ENCODE measurements at regions not wholly inside any gene's neighbourhood (a gene's known extent, or its start where the extent isn't known, plus 50 kb on each side); places are given as distances from the start of the nearest gene placed in this dataset.
"Not testable (repeated sequence)": the region's sequence is repeated elsewhere in the genome, so short reads cannot be mapped to it uniquely, and the experiment has no call there.

GRCh38 chrX:3495836-3496769, 149.7 kb upstream of the MXRA5 start:
- H3K9me3 ChIP-seq (ENCODE audit: insufficient read depth in 2 of 2, low read depth in 1 of 2, low read length in 1 of 2); H3K79me2 ChIP-seq (ENCODE audit: control insufficient read depth in 1 of 2, insufficient read depth in 2 of 2, low read length in 2 of 2); H3K14ac ChIP-seq (ENCODE audit: insufficient read length); H3K27ac ChIP-seq (ENCODE audit: low read depth, low read length); H2BK5ac ChIP-seq (ENCODE audit: low read depth, low read length); H3K36me3 ChIP-seq (ENCODE audit: control insufficient read depth in 2 of 4, insufficient read depth in 4 of 4, low read length in 3 of 4); H2BK20ac ChIP-seq (ENCODE audit: low read length); H2BK15ac ChIP-seq (ENCODE audit: low read length); H3K56ac ChIP-seq (replicated peaks; ENCODE audit: insufficient read length, low read depth, low read length); H3K27me3 ChIP-seq (replicated peaks in 1 of 4; ENCODE audit: control insufficient read depth in 3 of 4, extremely low read depth in 1 of 4, insufficient read depth in 3 of 4, low read length in 3 of 4); DNase-seq (ENCODE audit: low read depth in 1 of 2, low spot score in 2 of 2); H3K79me1 ChIP-seq (ENCODE audit: low read depth, low read length); H3K18ac ChIP-seq (ENCODE audit: extremely low read depth, low read length); H3K9ac ChIP-seq (replicated peaks in 1 of 4; ENCODE audit: extremely low read depth in 1 of 4, low read depth in 3 of 4, low read length in 3 of 4); H4K20me1 ChIP-seq (replicated peaks in 1 of 2; ENCODE audit: control insufficient read depth in 1 of 2, insufficient read depth in 2 of 2, low read length in 2 of 2); H2AFZ ChIP-seq (ENCODE audit: low read length); H3K4me2 ChIP-seq (ENCODE audit: insufficient read depth in 1 of 2, low read depth in 2 of 2, low read length in 2 of 2); H3K4me3 ChIP-seq (ENCODE audit: extremely low read depth in 1 of 4, insufficient read depth in 2 of 4, low read depth in 3 of 4, low read length in 4 of 4); CTCF ChIA-PET (ENCODE audit: partially characterized antibody); H2BK120ac ChIP-seq (replicated peaks; ENCODE audit: low read depth, low read length); H3K23me2 ChIP-seq (ENCODE audit: low read depth, low read length); H4K91ac ChIP-seq (replicated peaks; ENCODE audit: insufficient read length, low read length); H3K23ac ChIP-seq (ENCODE audit: insufficient read length); POLR2A ChIA-PET (ENCODE audit: partially characterized antibody); H4K8ac ChIP-seq (ENCODE audit: extremely low read depth, insufficient read depth, low read length); H3K4me1 ChIP-seq (replicated peaks in 1 of 4; ENCODE audit: control insufficient read depth in 3 of 4, insufficient read depth in 4 of 4, low read length in 3 of 4); H4K5ac ChIP-seq (ENCODE audit: insufficient read length, low read depth, low read length); H2BK12ac ChIP-seq (ENCODE audit: low read depth, low read length); H2AK5ac ChIP-seq (ENCODE audit: low read depth, low read length); H3K4ac ChIP-seq (replicated peaks; ENCODE audit: insufficient read length, low read depth, low read length): not testable (repeated sequence)
- peak; percentile 68 for FAIRE-seq
- 87% methylated on average over 9 of the region's 12 CpGs; no CpG with 5 or more reads in 1 of the 2 experiments for WGBS, 2 experiments (ENCODE audit: extremely low coverage in 1 of 2, insufficient coverage in 1 of 2, insufficient read length in 1 of 2, insufficient replicate concordance in 2 of 2, low coverage in 1 of 2, low lambda C conversion rate in 2 of 2, missing lambda C conversion rate in 1 of 2)

Data from H1 (cell line).